Muscle of back (tissue), 3 donors: ENCODE measurements at regions not wholly inside any gene's neighbourhood (a gene's known extent, or its start where the extent isn't known, plus 50 kb on each side); places are given as distances from the start of the nearest gene placed in this dataset.

Experiments used
- DNase-seq, 3 donors: peaks; one replicate each; pipeline versions ENCODE4 v3.0.0 to v3.0.0-alpha.2; 2013

DNA sequence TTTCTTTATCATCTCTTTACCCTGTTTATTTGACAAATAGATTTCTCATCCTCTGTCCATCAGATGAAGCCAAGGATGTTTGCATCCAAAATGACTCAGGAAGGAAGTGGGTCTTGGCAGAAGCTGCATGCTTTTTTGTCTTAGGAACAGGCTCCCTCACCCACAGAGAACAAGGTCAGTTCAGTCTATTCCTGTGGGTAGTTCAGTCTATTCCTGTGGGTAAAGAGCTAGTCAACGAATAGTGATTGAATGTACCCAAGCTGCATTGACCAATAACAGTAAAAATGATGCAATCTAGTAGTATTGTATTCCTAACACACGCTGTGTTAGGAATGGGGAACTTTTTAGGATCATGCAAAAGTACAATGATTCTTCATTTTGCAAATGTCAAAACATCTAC is 290.8 kb upstream of the TANK start:
- peak; percentile 44 to 83 (median 69) for DNase-seq

DNA sequence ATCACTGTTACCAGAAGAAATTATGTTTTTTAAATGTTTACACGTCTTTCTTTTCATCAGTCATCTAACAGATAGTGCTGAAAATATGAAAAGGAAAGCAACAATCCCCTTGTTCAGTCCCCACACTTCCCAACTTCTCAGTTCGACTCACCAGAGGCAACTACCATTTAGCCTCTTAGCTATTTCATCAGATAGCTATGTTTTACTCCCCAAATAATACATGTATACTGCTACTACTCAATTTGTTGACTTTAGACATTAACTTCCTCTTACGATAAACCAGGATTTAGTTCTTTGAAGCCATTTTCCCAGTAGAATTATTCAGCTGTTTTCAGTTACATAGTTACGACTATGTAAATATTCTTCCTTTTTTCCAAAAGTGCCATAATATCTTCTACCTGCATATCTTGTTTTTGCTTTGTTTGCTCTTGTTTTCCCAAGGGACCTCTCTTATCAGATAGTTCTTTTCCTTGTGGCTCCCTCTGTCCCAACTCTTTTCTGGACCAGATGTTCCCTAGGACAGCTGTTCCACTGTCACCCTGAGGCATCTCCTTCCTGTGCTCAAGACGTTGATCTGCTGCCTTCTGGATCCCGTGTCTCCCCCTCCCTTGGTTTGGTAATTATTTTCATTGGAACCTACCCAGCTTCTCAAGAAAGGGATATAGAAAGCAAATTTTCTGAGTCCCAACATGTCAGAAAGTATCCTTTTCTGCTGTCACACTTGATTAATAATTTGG is 289.3 kb upstream of the TANK start:
- DNase-seq, result peak in 2 of 3 donors; percentile 34 to 63

DNA sequence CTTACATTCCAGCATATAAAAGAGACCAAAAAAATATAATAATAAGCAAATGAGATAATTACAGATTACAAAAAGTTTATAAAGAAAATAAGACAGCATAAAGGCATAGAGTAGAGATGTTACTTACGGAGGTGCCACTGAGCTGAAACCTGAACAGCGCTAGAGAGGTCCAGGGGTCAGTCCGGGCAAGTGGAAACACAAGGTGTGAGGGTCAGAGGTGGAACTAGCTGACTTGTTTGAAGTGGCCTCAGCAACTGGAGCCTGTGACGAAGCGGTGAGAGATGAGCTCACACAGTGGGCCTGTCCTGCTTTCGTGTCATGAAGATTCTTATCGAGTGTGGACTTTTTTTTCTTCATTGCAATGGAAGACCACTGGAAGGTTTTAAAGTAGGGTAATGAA is 288.3 kb upstream of the TANK start:
- DNase-seq, result no peak

DNA sequence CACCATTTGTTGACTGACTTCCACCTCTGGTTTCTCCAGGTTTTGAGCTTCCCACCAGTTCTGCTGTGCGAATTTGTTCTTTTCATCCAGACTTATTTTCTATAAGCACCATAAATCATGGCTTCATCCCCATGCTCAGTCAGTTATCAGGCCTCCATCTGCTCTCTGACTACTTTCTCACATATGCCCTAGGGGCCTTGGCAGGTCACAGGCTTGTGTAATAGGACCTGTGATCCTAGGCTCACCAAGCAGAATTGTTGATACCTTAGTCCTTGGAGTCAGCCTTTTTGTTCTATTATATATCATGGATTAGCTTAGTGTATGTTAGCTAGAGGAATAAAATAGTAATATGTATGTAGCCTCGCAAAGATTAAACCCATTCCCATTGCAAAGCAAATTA is 284.2 kb upstream of the TANK start:
- no peak for DNase-seq

DNA sequence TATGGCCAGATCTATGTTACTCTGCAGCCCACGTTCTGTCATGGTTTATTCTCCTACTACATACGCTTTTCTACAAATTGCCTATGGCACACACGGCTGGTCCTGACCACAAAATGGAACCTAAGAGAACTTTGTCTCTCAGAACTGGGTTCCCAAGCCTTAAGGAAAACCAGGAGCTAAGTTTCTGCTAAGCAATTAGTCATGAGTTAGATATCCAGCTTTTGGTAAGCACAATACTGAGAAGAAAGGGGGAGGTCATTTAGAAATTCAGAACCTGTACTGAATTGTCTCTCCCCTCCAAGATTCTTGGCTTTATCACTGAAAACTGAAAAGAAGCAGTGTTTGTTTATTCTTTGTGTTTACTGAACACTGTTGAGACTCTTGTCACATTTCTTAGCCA is 283.5 kb upstream of the TANK start:
- DNase-seq, result no peak

DNA sequence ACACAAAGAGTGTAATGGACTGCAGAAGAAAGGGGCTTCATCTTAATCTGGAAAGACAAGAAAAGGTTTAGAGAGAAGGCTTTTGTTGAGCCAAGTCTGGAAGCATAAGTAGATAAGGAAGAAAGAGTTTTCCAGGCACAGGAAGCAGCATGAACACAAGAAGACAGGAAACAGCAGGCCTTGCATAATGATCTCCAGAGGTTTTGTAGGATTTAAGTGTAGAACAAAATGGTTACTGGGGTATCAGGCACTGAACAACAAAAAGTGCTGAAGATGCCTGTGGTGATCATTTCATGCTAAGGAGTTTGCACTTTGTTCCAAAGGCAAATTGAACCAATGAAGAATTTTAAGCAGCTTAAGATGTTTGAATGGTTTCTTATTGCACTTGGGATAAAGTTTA is 281.6 kb upstream of the TANK start:
- DNase-seq, result no peak

DNA sequence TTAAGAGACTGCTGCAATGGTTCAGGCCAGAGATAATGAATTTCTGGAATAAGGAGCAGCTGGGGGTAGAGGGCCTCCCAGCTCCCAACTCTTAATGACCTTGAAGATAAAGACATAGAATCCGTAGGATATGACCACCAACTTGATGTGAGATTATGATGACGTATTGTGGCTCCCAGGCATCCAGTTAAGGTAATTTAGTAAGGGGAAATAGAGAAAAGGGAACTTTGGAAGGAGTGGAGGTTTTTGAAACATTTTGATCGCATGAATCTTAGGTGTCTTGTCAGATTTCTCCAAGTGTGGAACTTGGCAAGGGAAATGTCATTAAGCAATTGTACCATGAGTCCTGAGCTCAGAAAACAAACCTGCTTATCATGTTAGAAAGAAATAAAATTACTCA is 277.3 kb upstream of the TANK start:
- DNase-seq, result no peak

DNA sequence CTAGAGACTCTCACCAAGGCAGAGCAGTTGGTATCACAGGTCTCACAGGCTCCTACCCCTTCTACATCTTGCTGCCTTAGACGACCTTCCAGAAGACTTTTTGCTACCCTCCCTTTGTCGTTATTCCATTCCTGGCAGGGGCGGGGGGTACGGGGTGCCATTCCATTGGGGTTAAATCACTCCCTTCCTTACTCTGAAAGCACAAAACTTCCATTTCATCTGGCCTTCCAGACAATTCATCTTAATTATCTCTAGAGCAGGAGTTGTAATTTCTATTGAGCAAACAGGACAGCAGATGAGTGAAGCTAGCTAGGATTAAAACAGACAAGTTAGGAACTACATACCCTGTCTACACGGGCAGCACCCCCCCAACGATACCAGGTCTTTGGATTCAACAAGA is 276.2 kb upstream of the TANK start:
- no peak for DNase-seq

DNA sequence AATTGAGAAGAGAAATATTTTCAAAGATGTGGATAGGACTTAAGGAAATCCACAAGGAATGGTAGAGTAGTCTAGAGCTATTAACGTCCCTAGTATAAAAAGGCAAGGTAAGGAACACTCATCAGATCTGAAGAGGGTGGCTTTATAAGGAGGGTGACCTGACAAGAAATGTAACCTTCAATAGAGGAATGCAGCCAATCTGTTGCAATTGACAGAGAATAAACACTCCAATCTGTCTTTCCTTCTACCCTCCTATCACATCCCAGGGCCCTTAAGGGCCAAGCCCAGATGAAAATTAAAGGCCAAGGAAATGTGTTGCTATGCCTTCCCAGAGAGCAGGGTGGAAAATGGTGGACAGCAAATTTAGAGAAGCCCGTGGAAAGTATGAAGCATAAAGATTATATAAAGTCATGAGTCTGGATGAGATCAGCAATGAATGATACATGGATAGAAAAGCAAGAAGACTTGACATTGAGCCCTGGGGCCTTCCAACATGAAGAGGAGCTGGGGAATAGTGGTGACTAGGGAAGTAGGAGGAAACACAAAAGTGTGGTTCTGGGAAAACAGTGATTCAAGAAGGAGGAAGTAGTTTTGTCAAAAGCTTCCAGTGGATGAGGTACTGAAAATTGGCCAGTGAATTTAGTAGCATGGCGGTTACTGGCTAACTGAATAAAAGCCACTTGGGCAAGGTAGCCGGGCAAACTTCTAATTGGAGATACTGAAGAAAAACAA is 270.6 kb upstream of the TANK start:
- DNase-seq, result no peak

DNA sequence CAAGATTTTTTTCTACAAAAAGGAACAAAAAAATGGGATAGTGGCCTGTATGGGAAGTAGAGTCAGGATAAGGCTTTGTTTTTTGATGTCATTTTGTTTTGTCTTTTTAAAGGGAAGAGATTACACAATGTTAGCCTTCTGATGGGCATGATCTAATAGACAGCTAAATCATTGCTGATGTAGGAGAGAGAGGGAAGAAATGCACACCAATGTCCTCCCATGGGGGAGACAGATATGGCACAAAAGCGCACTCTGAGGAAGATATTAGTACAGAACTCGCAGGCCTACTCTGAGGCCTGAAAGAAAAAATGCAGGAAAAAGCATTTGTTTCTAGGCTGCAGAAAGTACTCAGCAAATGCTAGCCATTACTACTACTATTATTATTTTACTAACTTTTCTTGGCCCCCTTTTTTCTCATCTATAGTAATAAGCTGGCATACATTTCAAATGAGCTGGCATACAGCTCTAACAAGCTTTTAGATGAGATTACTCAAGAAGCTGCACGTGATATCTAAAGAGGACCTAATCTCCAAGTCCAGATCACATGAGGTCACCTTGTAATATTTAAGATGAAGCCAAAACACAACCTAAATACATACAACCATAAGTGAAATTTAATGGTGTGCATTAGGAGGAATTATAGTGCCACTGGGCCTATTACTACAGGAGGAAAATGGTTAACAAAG is 269.4 kb upstream of the TANK start:
- DNase-seq, result no peak

DNA sequence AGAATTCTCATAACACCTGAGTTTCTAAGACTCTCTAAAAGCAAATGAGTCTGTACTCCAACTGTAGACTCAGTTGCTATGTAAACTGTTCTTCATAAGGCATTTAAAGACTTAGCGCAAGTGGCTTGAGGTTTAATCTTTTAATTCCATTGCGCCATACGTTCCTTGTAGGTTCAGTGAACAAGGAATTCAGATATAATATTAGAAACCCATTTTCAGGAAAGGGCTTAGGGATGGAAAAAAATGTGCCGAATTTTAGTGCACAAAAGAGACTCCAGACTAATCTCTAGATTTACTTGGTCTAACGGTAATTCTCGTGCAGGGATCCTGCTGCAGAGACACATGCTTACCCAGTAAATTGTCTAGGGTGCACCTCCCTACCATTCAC is 268.9 kb upstream of the TANK start:
- DNase-seq, result no peak

DNA sequence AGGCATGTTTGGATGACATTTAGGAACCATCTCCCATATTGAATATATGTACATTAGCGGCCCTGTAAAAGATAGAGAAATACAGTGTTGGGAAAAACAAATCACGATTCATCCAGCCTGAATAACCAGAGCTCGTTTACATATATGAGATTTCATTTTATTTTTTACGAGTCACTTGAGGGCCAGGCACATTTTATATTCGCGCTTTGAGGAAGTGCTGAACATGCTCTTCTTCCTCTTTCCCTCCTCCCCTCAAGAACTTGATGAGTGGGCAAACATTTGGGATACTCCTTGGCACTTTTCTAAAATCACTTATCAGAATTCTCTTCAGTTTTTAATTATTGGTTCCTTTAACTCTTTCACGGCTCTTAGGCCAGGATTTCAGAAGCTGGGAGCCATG is 268.0 kb upstream of the TANK start:
- DNase-seq, result no peak

DNA sequence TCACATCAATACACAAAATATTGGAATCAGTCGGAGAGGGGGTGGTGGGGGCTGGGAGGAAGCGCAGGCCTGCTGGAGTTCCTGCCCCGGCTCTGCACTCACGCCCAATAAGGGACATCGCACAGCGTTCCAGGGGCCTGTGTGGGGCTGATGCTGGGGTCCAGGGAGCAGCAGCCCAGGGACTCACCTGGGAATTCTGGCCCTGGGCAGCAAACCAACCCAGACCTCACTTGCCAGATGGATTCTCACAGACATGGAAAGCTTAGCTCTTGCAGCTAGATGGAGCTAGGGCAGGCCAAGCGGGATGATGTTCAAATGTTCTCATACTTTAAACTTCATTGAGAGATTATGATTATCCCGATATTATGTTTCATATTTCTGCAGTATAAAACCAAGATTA is 266.6 kb upstream of the TANK start:
- peak in 2 of 3 donors; percentile 31 to 70 for DNase-seq

DNA sequence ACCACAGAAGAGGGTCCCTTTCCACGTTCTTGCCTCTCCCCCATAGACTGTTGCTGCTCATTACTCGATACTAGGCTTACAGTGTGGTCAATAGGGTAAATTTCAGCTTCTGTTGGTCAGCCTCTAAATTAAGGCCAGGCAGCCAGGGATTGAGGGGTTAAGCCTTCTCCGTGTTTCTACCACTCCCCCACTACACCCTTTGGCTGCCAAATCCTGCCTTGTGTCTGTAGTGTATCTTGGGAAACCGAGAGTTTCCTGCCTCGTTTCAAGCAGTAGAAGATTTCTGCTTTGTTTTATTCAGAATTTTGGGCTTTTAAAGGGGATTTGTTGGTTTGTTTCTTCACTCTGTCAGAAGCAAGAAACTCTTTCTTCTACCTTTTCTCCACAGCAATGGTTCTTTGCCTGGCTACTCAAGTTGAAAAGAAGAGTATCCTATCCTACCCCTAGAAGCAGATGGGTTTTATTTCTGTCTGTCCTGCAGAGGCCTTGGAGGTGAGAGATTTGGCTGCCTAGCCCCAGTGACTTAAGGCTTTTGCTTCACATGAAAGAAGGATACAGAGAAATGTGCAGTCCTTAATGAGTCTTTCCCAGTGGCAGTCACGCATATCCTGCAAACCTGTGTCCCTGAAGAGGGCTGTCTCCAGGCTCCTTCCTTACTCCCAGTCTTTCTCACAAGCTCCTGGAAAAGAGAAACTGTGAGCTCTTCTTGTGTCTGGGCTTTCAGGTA is 261.5 kb upstream of the TANK start:
- DNase-seq, result peak in 1 of 3 donors; percentile 46

DNA sequence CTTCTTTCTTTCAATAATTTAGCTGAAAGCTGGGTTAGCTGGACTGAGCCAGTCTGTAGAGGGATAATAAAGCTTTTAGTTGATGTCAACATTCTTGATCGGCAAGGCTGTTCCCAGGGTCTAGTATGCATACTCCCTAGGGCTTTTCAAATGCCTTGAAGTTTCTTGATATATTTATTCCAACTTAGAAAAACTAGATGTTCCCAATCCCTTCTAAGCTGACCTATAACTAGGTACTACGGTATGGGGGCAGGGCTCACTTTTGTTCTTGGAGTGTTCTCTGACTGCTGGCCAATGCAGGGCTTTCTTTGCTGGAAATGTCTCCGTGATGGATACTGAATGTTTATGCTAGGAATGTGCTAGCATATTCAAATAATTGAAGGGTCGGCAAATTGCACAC is 258.6 kb upstream of the TANK start:
- DNase-seq, result no peak

DNA sequence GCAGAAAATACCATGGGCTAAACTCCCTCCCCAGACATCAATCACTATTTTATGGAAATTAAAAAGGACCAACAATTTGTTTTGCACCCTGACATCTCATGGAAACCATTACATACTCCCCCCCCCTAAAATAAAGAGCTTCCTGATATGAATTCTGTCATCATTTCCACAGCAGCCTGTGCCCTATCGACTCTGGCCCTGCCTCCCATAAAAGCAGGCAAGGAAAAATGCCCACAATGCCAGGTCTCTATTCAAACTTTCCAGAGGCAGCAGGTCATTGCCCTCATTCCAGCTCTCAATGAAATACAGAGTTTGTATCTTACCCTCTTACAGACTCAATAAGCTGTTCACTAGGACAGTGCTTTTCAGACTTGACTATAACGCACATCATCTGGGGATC is 254.4 kb upstream of the TANK start:
- no peak for DNase-seq

DNA sequence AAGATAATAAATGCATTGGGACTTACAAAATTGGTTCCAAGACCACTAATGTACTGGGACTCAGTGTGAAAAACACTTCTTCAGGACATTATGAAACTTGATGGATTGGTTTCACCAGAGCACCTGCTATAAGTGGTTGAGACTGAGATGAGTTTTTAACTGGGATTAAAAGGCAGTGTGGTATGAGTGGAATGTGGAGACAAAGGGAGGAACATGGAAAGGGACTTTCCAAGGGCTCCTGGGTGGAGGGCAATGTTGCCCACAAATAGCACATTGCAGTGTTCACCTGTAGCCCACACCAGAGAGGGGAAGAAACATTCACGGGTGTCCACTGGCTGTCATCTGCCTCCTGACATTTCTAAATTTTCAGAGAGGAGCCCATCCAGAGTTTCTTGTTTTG is 253.3 kb upstream of the TANK start:
- no peak for DNase-seq

DNA sequence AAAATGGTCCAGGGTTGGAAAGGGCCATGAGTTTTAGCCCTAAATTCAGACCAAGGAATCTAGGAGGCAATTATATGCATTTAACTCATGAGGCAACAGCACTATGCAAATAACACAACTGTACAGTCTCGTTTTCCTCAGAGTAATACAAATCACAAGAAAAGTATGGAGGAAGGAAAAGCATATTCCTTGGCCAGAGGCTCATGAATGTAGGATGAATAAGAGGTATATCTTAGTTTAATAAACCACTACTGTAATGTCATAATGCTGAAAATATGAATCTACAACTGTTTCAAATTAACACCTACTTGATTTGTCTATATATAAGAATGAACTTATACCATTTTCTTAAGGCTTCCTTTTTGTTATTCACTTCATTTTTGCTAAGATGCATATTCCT is 252.5 kb upstream of the TANK start:
- no peak for DNase-seq

DNA sequence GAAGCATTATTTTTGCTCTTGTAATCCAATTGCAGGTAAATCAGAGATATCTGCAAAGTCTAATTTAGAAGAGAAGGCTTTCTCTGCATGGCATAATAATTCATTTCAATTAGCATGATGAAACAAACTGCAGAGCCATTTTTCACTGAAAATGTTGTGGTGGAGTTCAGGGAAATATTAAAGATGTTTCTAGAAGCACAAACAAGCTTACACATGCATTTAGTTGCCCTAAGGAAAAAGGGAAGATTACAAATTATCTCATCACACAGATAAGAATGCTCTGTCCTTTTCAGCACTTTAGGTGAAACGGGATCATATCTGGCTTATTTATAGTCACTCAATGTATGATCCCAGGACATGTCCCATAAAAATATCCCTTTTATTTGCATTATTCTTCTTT is 252.1 kb upstream of the TANK start:
- no peak for DNase-seq

DNA sequence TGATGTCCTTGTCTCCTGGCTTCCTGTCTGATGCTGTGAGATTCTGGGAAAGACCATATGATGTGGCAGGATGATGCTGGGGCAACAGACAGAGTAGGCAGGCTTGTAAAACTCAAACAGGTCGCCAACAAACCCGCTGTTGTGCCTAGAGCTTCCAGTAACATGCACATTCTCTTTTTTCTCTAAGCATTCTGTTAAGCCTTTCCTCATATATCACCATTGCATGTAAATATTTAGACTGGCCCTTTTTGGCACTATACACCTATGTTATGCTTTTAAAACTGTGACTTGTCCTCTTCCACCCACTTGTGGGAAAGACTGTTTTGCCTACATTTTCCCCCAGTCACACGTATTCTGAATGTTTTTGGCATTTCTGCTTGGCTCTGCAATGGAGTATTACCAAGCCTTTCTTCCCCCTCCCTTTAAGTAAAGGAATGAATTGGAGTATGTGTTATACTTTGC is 250.4 kb upstream of the TANK start:
- peak in 1 of 3 donors; percentile 31 for DNase-seq

DNA sequence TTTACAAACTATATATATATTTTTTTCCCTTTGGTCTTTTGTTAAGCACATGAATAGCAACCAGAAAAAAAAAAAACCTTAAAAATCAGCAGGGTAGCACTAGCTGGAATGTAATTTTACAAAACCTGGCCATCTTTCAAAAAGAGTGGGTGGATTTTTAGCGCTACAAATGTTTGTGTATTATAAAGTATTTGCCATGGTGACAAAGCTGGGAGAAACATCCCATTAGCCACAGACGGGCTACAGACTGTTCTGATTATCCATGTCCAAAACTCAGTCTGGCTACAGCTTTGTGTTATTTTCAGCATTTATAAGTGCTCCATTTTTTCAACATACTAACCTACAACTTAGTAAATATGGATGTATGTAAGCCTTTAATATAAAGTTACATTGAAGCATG is 249.5 kb upstream of the TANK start:
- peak; percentile 82 to 89 (median 82) for DNase-seq

DNA sequence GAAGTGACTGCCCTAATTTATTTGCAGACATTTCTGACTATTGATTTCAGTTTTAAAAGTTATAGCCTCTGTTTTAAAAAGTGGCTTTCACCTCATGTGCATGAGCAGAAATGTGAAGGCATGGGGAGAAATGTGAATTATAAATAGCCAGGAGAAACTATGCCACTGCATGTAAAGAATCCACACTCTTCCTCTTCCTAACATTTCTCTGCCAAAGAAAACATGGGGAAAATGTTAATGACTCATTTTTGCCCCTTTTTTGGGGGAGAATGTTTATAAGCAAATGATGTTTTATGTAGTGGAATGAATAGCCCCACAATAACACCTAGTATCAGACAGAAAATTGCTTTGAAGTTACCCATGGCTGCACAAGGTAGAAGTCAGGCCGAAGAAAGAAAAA is 249.0 kb upstream of the TANK start:
- no peak for DNase-seq
